ENCODE measurements at regions not wholly inside any gene's neighbourhood (a gene's known extent, or its start where the extent isn't known, plus 50 kb on each side); places are given as distances from the start of the nearest gene placed in this dataset.
"Not testable (repeated sequence)": the region's sequence is repeated elsewhere in the genome, so short reads cannot be mapped to it uniquely, and the experiment has no call there.

DNA sequence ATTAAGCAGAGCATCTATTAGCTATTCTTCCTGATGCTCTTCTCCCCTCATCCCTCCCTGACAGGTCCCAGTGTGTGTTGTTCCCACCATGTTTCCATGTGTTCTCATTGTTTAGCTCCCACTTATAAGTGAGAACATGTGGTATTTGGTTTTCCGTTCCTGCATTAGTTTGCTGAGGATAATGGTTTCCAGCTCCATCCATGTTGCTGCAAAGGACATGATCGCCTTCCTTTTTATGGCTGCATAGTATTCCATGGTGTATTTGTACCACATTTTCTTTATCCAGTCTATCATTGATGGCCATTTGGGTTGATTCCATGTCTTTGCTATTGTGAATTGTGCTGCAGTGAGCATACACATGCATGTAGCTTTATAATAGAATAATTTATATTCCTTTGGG lies 287.9 kb upstream of the FZD8 start:
- H3K4me3 ChIP-seq (ENCODE audit: low read depth in 1 of 5, low read length in 5 of 5); H3K27ac ChIP-seq (ENCODE audit: low read depth, low read length); H3K36me3 ChIP-seq (ENCODE audit: control insufficient read depth in 5 of 5, insufficient read depth in 5 of 5, low read length in 5 of 5); H3K4me1 ChIP-seq (ENCODE audit: control insufficient read depth in 5 of 5, insufficient read depth in 5 of 5, low read length in 5 of 5); H3K9me3 ChIP-seq (ENCODE audit: control insufficient read depth in 5 of 5, low read length in 5 of 5); H3K9ac ChIP-seq (ENCODE audit: low read length in 5 of 5); H3K27me3 ChIP-seq (ENCODE audit: control insufficient read depth in 5 of 5, insufficient read depth in 4 of 5, low read length in 5 of 5): not testable (repeated sequence)

DNA sequence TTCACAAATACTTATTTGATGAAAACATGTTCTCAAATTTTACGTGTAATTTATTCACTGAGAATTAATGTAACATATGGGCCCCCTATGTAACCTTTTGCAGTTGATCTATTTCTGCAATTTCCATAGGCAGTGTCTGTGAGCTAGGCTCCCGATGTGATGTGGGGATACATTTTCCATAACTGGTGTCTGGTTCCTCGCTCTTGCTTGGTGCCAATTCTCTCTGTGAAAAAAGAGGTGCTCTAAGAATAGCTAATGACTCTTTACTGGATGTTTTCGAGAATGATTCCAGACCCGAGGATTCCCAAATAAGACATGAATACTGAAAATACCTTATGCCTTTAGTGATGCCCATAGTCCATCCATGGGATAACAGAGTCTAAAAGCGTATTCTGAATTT lies 286.7 kb upstream of the FZD8 start:
- no peak overlapping the region for H3K9ac ChIP-seq (ENCODE audit: low read length in 5 of 5)
- no peak overlapping the region for H3K27ac ChIP-seq (ENCODE audit: low read depth, low read length)
- H3K36me3 ChIP-seq (ENCODE audit: control insufficient read depth in 5 of 5, insufficient read depth in 5 of 5, low read length in 5 of 5), result no peaks in the 10 kb centered on the region
- H3K4me3 ChIP-seq (ENCODE audit: low read depth in 1 of 5, low read length in 5 of 5), result no peak overlapping the region
- no peaks in the 10 kb centered on the region for H3K4me1 ChIP-seq (ENCODE audit: control insufficient read depth in 5 of 5, insufficient read depth in 5 of 5, low read length in 5 of 5)
- peaks cover 0 to 2% (median 0%) of the 10 kb centered on the region in 5 donors for H3K27me3 ChIP-seq (ENCODE audit: control insufficient read depth in 5 of 5, insufficient read depth in 4 of 5, low read length in 5 of 5)
- no peaks in the 10 kb centered on the region for H3K9me3 ChIP-seq (ENCODE audit: control insufficient read depth in 5 of 5, low read length in 5 of 5)

DNA sequence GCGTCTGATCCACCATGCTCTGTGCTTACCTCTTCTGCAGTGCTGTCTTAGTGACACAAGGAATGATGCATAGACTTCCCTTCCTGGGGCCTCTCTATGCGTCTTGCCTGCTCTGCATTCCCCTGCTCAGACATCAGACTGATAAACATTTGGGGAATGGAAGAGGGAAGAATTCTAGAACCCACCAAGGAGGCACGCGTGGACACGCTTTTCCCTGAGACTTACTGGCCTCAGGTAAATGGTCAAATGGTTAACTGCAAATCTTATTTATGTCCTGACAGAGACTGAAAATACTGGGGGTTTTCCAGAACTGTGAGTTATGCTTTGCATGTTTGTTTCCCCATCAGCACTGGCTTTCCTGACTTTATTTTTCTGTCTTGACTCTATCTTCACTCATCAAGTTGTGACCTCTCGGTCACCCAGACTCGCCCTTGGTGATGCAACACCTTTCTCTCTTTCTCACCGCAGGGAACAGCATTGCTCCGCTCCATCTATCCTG lies 285.9 kb upstream of the FZD8 start:
- Histone ChIP-seq H3K36me3 (ENCODE audit: control insufficient read depth in 5 of 5, insufficient read depth in 5 of 5, low read length in 5 of 5) (no peaks in the 10 kb centered on the region), H3K27ac (ENCODE audit: low read depth, low read length) (no peak overlapping the region), H3K4me3 (ENCODE audit: low read depth in 1 of 5, low read length in 5 of 5) (no peak overlapping the region), H3K9me3 (ENCODE audit: control insufficient read depth in 5 of 5, low read length in 5 of 5) (no peaks in the 10 kb centered on the region), H3K9ac (ENCODE audit: low read length in 5 of 5) (no peak overlapping the region), H3K27me3 (ENCODE audit: control insufficient read depth in 5 of 5, insufficient read depth in 4 of 5, low read length in 5 of 5) (peaks cover 0 to 2% (median 0%) of the 10 kb centered on the region in 5 donors), H3K4me1 (ENCODE audit: control insufficient read depth in 5 of 5, insufficient read depth in 5 of 5, low read length in 5 of 5) (no peaks in the 10 kb centered on the region)

DNA sequence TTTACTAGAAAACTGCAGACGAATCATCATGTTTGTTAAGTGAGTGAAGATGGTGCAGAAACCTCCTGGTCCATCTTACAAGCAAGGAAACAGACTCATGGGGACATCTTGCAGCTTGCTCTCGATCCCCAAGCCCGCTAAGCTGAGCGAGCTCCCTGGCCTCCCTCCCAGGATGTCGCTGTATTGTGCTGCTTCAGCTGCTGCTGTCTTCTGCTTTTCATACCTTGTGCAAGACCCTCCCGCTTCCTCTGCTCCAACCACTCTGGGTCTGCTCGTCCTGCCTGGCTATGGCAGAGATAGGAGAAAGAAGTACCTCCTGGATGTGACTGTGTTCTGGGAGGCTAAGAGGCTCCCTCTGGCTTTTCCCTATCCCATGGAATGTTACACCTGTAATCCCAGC lies 285.2 kb upstream of the FZD8 start:
- Histone ChIP-seq H3K27ac (ENCODE audit: low read depth, low read length) (no peak overlapping the region), H3K4me1 (ENCODE audit: control insufficient read depth in 5 of 5, insufficient read depth in 5 of 5, low read length in 5 of 5) (no peaks in the 10 kb centered on the region), H3K27me3 (ENCODE audit: control insufficient read depth in 5 of 5, insufficient read depth in 4 of 5, low read length in 5 of 5) (peaks cover 0 to 2% (median 0%) of the 10 kb centered on the region in 5 donors), H3K36me3 (ENCODE audit: control insufficient read depth in 5 of 5, insufficient read depth in 5 of 5, low read length in 5 of 5) (no peaks in the 10 kb centered on the region), H3K4me3 (ENCODE audit: low read depth in 1 of 5, low read length in 5 of 5) (no peak overlapping the region), H3K9ac (ENCODE audit: low read length in 5 of 5) (no peak overlapping the region), H3K9me3 (ENCODE audit: control insufficient read depth in 5 of 5, low read length in 5 of 5) (no peaks in the 10 kb centered on the region)

DNA sequence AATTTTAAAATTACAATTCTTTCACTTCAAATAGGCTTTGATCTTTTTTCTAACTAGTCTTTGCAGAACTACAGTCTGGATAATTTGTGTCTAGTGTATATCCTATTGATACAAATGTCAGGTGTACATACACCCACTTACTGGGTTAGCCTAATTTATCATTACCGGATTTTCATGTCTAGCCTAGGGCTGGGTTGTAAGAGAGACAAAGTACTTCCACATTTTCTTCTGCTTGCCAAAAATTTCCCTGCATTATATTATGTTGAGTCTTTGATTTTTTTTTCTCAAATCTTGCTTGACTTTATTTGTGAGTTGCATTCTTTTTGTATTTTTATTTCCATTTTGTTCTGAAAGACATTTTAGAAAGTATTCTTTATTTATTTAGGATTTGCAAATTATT lies 284.8 kb upstream of the FZD8 start:
- no peaks in the 10 kb centered on the region for H3K9me3 ChIP-seq (ENCODE audit: control insufficient read depth in 5 of 5, low read length in 5 of 5)
- H3K4me3 ChIP-seq (ENCODE audit: low read depth in 1 of 5, low read length in 5 of 5), result no peak overlapping the region
- H3K4me1 ChIP-seq (ENCODE audit: control insufficient read depth in 5 of 5, insufficient read depth in 5 of 5, low read length in 5 of 5), result no peaks in the 10 kb centered on the region
- H3K9ac ChIP-seq (ENCODE audit: low read length in 5 of 5), result no peak overlapping the region
- H3K27ac ChIP-seq (ENCODE audit: low read depth, low read length), result no peak overlapping the region
- no peaks in the 10 kb centered on the region for H3K36me3 ChIP-seq (ENCODE audit: control insufficient read depth in 5 of 5, insufficient read depth in 5 of 5, low read length in 5 of 5)
- H3K27me3 ChIP-seq (ENCODE audit: control insufficient read depth in 5 of 5, insufficient read depth in 4 of 5, low read length in 5 of 5), result peaks cover 0 to 2% (median 0%) of the 10 kb centered on the region in 5 donors

DNA sequence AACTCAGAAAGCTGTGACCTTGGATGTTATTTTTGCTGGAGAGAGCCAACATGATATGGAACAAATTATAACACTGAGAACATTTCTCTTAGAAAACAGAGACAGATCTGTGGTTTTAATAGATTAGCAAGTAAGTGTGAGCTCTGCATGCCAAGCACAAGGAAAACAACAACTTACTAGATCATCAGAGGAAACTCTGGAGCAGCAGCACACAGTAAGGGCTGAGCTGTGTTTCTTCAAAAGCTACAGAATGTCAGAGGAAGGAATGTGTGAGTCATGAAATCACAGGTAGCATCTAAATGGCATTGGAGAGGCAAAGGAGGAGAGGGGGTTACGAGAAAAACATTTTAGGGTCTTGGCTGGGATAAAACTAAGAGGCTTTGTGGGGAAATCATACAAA lies 283.4 kb upstream of the FZD8 start:
- Histone ChIP-seq H3K9me3 (ENCODE audit: control insufficient read depth in 5 of 5, low read length in 5 of 5) (no peaks in the 10 kb centered on the region), H3K27me3 (ENCODE audit: control insufficient read depth in 5 of 5, insufficient read depth in 4 of 5, low read length in 5 of 5) (peaks cover 0 to 2% (median 0%) of the 10 kb centered on the region in 5 donors), H3K9ac (ENCODE audit: low read length in 5 of 5) (no peak overlapping the region), H3K36me3 (ENCODE audit: control insufficient read depth in 5 of 5, insufficient read depth in 5 of 5, low read length in 5 of 5) (no peaks in the 10 kb centered on the region), H3K4me3 (ENCODE audit: low read depth in 1 of 5, low read length in 5 of 5) (no peak overlapping the region), H3K4me1 (ENCODE audit: control insufficient read depth in 5 of 5, insufficient read depth in 5 of 5, low read length in 5 of 5) (no peaks in the 10 kb centered on the region), H3K27ac (ENCODE audit: low read depth, low read length) (no peak overlapping the region)

DNA sequence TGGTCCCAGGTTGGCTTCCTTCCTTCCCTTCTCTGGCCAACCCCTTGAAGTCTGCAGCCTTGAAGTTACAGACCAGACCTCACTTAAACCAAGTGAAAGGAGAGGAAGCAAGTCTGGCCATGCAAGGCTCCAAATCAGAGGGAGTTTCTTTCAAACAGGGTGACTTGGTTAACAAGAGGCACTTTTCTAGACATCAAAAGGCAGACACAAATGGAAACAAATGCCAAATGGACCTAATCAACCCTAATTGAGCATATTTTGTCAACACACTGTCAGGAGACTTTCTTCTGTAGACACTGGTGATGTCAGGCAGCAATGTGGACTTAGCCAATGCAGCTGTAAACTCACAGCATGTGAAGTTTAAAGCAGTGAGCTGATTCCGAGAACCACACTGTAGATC lies 282.7 kb upstream of the FZD8 start:
- Histone ChIP-seq H3K36me3 (ENCODE audit: control insufficient read depth in 5 of 5, insufficient read depth in 5 of 5, low read length in 5 of 5) (no peaks in the 10 kb centered on the region), H3K27me3 (ENCODE audit: control insufficient read depth in 5 of 5, insufficient read depth in 4 of 5, low read length in 5 of 5) (peaks cover 0 to 2% (median 0%) of the 10 kb centered on the region in 5 donors), H3K9ac (ENCODE audit: low read length in 5 of 5) (no peak overlapping the region), H3K4me3 (ENCODE audit: low read depth in 1 of 5, low read length in 5 of 5) (no peak overlapping the region), H3K9me3 (ENCODE audit: control insufficient read depth in 5 of 5, low read length in 5 of 5) (no peaks in the 10 kb centered on the region), H3K4me1 (ENCODE audit: control insufficient read depth in 5 of 5, insufficient read depth in 5 of 5, low read length in 5 of 5) (no peaks in the 10 kb centered on the region), H3K27ac (ENCODE audit: low read depth, low read length) (no peak overlapping the region)

DNA sequence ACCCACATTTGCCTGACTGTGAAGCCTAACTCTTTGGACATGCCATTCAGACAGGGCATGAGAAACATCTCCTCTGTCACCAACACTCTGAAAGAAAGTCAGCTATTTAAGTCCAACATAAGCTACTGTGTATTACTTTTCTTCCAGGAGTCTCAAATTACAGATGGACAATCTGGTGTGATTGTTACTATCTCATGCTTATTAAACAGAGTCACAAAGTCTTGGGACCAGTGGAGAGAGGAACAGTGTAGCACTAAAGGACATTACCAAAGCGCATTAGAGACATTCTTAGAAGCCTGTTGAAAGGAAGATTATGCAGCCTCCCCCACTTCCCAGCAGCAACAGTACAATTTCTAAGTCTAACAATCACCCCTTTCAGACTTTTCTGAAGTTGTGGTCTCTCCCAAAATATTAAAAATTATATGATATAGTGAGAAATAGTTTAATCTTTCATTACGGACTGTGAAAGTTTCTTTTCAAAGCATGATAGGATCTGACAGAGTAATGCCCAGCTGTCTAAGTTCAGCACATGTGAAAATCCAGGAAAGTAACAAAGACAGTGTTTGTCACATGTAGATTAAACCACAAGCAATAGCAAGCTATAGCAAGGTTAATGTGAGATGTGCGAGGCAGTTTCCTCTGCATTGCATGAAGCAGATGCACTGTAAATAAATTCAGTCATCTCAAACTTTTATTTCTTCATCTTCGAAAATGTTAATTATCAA lies 280.9 kb upstream of the FZD8 start:
- H3K27ac ChIP-seq (ENCODE audit: low read depth, low read length), result no peak overlapping the region
- no peaks in the 10 kb centered on the region for H3K4me1 ChIP-seq (ENCODE audit: control insufficient read depth in 5 of 5, insufficient read depth in 5 of 5, low read length in 5 of 5)
- H3K36me3 ChIP-seq (ENCODE audit: control insufficient read depth in 5 of 5, insufficient read depth in 5 of 5, low read length in 5 of 5), result no peaks in the 10 kb centered on the region

DNA sequence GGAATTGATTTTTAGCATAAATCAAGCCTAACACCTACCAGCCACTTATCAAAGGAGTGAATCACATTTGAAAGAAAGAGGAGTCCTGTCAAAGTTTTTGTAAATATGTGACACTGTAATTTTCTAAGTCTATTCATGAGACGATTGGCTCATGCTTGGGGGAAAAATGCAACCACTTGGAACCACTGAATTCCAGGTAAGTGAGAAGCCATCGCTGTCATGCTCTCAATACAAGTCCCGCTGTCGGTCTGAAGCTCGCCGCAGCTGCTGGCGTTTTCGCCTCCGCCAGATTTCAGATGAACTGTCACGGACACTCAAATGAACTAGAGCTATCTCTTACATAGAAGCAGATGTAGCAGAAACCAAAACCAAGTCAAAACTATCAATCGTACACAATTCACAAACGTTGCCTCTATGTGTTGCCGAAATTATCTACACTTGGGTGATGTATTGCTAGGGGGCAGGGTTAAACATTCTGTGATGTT lies 279.8 kb upstream of the FZD8 start:
- H3K4me1 ChIP-seq (ENCODE audit: control insufficient read depth in 5 of 5, insufficient read depth in 5 of 5, low read length in 5 of 5), result no peaks in the 10 kb centered on the region
- no peaks in the 10 kb centered on the region for H3K9me3 ChIP-seq (ENCODE audit: control insufficient read depth in 5 of 5, low read length in 5 of 5)
- no peak overlapping the region for H3K9ac ChIP-seq (ENCODE audit: low read length in 5 of 5)
- H3K27ac ChIP-seq (ENCODE audit: low read depth, low read length), result no peak overlapping the region
- peaks cover 0 to 2% (median 0%) of the 10 kb centered on the region in 5 donors for H3K27me3 ChIP-seq (ENCODE audit: control insufficient read depth in 5 of 5, insufficient read depth in 4 of 5, low read length in 5 of 5)
- no peaks in the 10 kb centered on the region for H3K36me3 ChIP-seq (ENCODE audit: control insufficient read depth in 5 of 5, insufficient read depth in 5 of 5, low read length in 5 of 5)
- no peak overlapping the region for H3K4me3 ChIP-seq (ENCODE audit: low read depth in 1 of 5, low read length in 5 of 5)

More for the DNA sequence above, 280.9 kb upstream of the FZD8 start:
- Histone ChIP-seq H3K4me3 (ENCODE audit: low read depth in 1 of 5, low read length in 5 of 5) (no peak overlapping the region), H3K27me3 (ENCODE audit: control insufficient read depth in 5 of 5, insufficient read depth in 4 of 5, low read length in 5 of 5) (peaks cover 0 to 2% (median 0%) of the 10 kb centered on the region in 5 donors), H3K9me3 (ENCODE audit: control insufficient read depth in 5 of 5, low read length in 5 of 5) (no peaks in the 10 kb centered on the region), H3K9ac (ENCODE audit: low read length in 5 of 5) (no peak overlapping the region)

DNA sequence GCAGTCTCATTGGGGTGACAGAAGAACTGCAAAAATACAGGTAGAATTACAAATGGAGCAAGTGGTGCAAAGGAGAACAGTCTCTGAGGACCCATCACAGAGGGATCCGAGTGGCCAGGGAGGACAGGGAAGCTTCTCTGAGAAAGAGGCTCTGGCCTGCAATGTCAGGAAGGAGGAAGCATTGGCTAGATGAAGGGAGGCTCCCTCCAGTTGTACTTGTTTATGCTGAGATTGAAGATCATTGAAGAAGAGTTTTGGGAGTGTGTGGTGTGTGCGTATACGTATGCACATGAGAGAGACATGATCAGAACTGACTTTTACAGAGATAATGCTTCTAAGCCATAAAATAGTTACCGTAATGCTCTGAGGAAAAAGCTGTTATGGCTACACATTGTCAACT lies 274.7 kb upstream of the FZD8 start:
- no peak overlapping the region for H3K9ac ChIP-seq (ENCODE audit: low read length in 5 of 5)
- no peaks in the 10 kb centered on the region for H3K36me3 ChIP-seq (ENCODE audit: control insufficient read depth in 5 of 5, insufficient read depth in 5 of 5, low read length in 5 of 5)
- H3K4me1 ChIP-seq (ENCODE audit: control insufficient read depth in 5 of 5, insufficient read depth in 5 of 5, low read length in 5 of 5), result peaks cover 0 to 10% (median 8%) of the 10 kb centered on the region in 5 donors
- H3K27ac ChIP-seq (ENCODE audit: low read depth, low read length), result no peak overlapping the region
- H3K4me3 ChIP-seq (ENCODE audit: low read depth in 1 of 5, low read length in 5 of 5), result no peak overlapping the region
- H3K27me3 ChIP-seq (ENCODE audit: control insufficient read depth in 5 of 5, insufficient read depth in 4 of 5, low read length in 5 of 5), result no peaks in the 10 kb centered on the region
- no peaks in the 10 kb centered on the region for H3K9me3 ChIP-seq (ENCODE audit: control insufficient read depth in 5 of 5, low read length in 5 of 5)

Data from subcutaneous abdominal adipose tissue (tissue), 5 donors.